Testis (tissue), 2 donors: ENCODE measurements at regions not wholly inside any gene's neighbourhood (a gene's known extent, or its start where the extent isn't known, plus 50 kb on each side); places are given as distances from the start of the nearest gene placed in this dataset.

Source experiments
- DNase-seq: peaks from one replicate; pipeline ENCODE4 v3.0.0-alpha.2; 2019
- H3K27ac ChIP-seq, 2 donors: fragments of 200-600 bp; sonication (generic); one replicate each; pipeline ENCODE4 v1.5.1; 2019
- H3K27me3 ChIP-seq: fragments of 200-600 bp; sonication (generic); one replicate; pipeline ENCODE4 v1.5.1; 2019
- H3K36me3 ChIP-seq: fragments of 200-600 bp; sonication (generic); one replicate; pipeline ENCODE4 v1.5.1; 2017; ENCODE audit warnings: low read depth; ENCODE audit errors: missing control alignments
- H3K4me1 ChIP-seq: fragments of 200-600 bp; sonication (generic); one replicate; pipeline ENCODE4 v1.5.1; 2019
- H3K4me3 ChIP-seq, 2 donors: fragments of 200-600 bp; sonication (generic); one replicate each; pipeline ENCODE4 v1.5.1; 2017 to 2019
- H3K9me3 ChIP-seq: fragments of 200-600 bp; sonication (generic); one replicate; pipeline ENCODE4 v1.5.1; 2017
- CTCF ChIP-seq, 3 experiments: fragments of 450-650 bp in 2 of 3; fragments of 200-600 bp in 1 of 3; sonication (generic) in 1 of 3; IDR thresholded peaks; one replicate each; pipeline ENCODE4 v1.5.1; 2016 to 2019; ENCODE audit warnings: antibody characterized with exemption in 3 of 3, mild to moderate bottlenecking in 2 of 3, moderate library complexity in 1 of 3
- POLR2A ChIP-seq: fragments of 450-650 bp; IDR thresholded peaks from one replicate; pipeline ENCODE4 v1.6.1; 2017; ENCODE audit warnings: antibody characterized with exemption, mild to moderate bottlenecking, moderate library complexity
- WGBS, 2 donors: methylation state at CpG; one replicate each; pipeline ENCODE4 v1.1.5; 2018; 5-methylcytosine and 5-hydroxymethylcytosine counted together
- intact Hi-C: fragments of 100-400 bp; cut with DNase I; formaldehyde crosslinking; loops from one replicate; pipeline ENCODE4 v1.15.1; 2023; ENCODE audit warnings: low total_unique reads

- TF ChIP-seq CTCF (IDR thresholded peaks at IDR 0.05): no peak
- TF ChIP-seq POLR2A: no peak
- Histone ChIP-seq H3K36me3 (no peaks in the 10 kb centered on the region), H3K9me3 (no peaks in the 10 kb centered on the region), H3K4me1 (no peaks in the 10 kb centered on the region), H3K27me3 (no peaks in the 10 kb centered on the region), H3K4me3 (no peak overlapping the region), H3K27ac (no peak overlapping the region)
- intact Hi-C loops: no loop called here
- no peak for DNase-seq
- WGBS, 2 donors: 65 to 66% methylated on average over 7 of the region's 7 CpGs
Observed at GRCh38 chr12:98253207-98254037, 262.0 kb upstream of the TMPO start.

- Histone ChIP-seq H3K36me3 (no peaks in the 10 kb centered on the region), H3K4me3 (no peak overlapping the region), H3K9me3 (no peaks in the 10 kb centered on the region), H3K4me1 (no peaks in the 10 kb centered on the region), H3K27ac (no peak overlapping the region), H3K27me3 (no peaks in the 10 kb centered on the region)
- intact Hi-C loops: no loop called here
- TF ChIP-seq CTCF (IDR thresholded peaks at IDR 0.05) (no peak), POLR2A (no peak)
- 65 to 100% methylated on average over 1 of the region's 1 CpG for WGBS, 2 donors
- no peak for DNase-seq
Observed at GRCh38 chr12:98256830-98257229, 258.6 kb upstream of the TMPO start.

- peaks cover 3% of the 10 kb centered on the region for H3K4me1 ChIP-seq
- no peak for DNase-seq
- H3K36me3 ChIP-seq: no peaks in the 10 kb centered on the region
- no peaks in the 10 kb centered on the region for H3K9me3 ChIP-seq
- intact Hi-C loops: no loop called here
- no peak overlapping the region for H3K27ac ChIP-seq
- TF ChIP-seq CTCF (IDR thresholded peaks at IDR 0.05) (no peak), POLR2A (no peak)
- whole genome bisulfite sequencing, 2 donors: 49 to 57% methylated on average over 5 of the region's 5 CpGs
- no peak overlapping the region for H3K4me3 ChIP-seq
- H3K27me3 ChIP-seq: no peaks in the 10 kb centered on the region
Observed at GRCh38 chr12:98259693-98260092, 255.7 kb upstream of the TMPO start.

- no peak for DNase-seq
- Histone ChIP-seq H3K4me3 (no peak overlapping the region), H3K27me3 (no peaks in the 10 kb centered on the region), H3K9me3 (no peaks in the 10 kb centered on the region), H3K36me3 (no peaks in the 10 kb centered on the region), H3K4me1 (peaks cover 3% of the 10 kb centered on the region), H3K27ac (no peak overlapping the region)
- intact Hi-C loops: no loop called here
- TF ChIP-seq CTCF (IDR thresholded peaks at IDR 0.05): no peak
- WGBS, 2 donors: 68 to 74% methylated on average over 3 to 5 of the region's 5 CpGs
Observed at GRCh38 chr12:98260276-98260675, 255.1 kb upstream of the TMPO start.

- Histone ChIP-seq H3K27ac (peak overlapping the region; percentile 18 to 54), H3K9me3 (no peaks in the 10 kb centered on the region), H3K36me3 (no peaks in the 10 kb centered on the region), H3K4me3 (no peak overlapping the region), H3K4me1 (peaks cover 3% of the 10 kb centered on the region), H3K27me3 (no peaks in the 10 kb centered on the region)
- 73 to 80% methylated on average over 6 of the region's 6 CpGs for WGBS, 2 donors
- intact Hi-C loops: no loop called here
- TF ChIP-seq CTCF (IDR thresholded peaks at IDR 0.05): no peak
- no peak for TF ChIP-seq POLR2A
- no peak for DNase-seq
Observed at GRCh38 chr12:98262902-98263301, 252.5 kb upstream of the TMPO start.
